ENCODE measurements at regions not wholly inside any gene's neighbourhood (a gene's known extent, or its start where the extent isn't known, plus 50 kb on each side); places are given as distances from the start of the nearest gene placed in this dataset.

GRCh38 chr1:88194542-88194941 is 489.5 kb upstream of the PKN2 start:
- no peak for ATAC-seq (ENCODE audit: poor library complexity)
- Mint-ChIP-seq H3K4me3 (no peak overlapping the region), H3K27ac (no peak overlapping the region), H3K4me1 (ENCODE audit: low read depth) (peaks cover 5% of the 10 kb centered on the region), H3K36me3 (ENCODE audit: low read depth) (no peaks in the 10 kb centered on the region), H3K9me3 (no peaks in the 10 kb centered on the region), H3K27me3 (no peaks in the 10 kb centered on the region)
- TF ChIP-seq, protein P1, sequence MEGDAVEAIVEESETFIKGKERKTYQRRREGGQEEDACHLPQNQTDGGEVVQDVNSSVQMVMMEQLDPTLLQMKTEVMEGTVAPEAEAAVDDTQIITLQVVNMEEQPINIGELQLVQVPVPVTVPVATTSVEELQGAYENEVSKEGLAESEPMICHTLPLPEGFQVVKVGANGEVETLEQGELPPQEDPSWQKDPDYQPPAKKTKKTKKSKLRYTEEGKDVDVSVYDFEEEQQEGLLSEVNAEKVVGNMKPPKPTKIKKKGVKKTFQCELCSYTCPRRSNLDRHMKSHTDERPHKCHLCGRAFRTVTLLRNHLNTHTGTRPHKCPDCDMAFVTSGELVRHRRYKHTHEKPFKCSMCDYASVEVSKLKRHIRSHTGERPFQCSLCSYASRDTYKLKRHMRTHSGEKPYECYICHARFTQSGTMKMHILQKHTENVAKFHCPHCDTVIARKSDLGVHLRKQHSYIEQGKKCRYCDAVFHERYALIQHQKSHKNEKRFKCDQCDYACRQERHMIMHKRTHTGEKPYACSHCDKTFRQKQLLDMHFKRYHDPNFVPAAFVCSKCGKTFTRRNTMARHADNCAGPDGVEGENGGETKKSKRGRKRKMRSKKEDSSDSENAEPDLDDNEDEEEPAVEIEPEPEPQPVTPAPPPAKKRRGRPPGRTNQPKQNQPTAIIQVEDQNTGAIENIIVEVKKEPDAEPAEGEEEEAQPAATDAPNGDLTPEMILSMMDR (IDR thresholded peaks at IDR 0.05): no peak
- Histone ChIP-seq H3K36me3 (ENCODE audit: insufficient read depth, low read length) (no peaks in the 10 kb centered on the region), H3K9me3 (ENCODE audit: control insufficient read depth in 1 of 2, insufficient read depth in 1 of 2, low read length in 2 of 2) (no peaks in the 10 kb centered on the region), H3K4me3 (ENCODE audit: low read length) (no peak overlapping the region), H3K4me1 (ENCODE audit: insufficient read depth, low read length) (no peaks in the 10 kb centered on the region), H3K27me3 (ENCODE audit: control insufficient read depth in 1 of 2, insufficient read depth in 2 of 2, low read length in 2 of 2) (no peaks in the 10 kb centered on the region), H3K27ac (ENCODE audit: low read depth in 1 of 2, low read length in 2 of 2) (no peak overlapping the region)
- DNase-seq: no peak
- POLR2A ChIA-PET: no interaction called here
- intact Hi-C loops (cut with DNase I, micrococcal nuclease): no loop called here
- CTCF ChIA-PET: no interaction called here

DNA sequence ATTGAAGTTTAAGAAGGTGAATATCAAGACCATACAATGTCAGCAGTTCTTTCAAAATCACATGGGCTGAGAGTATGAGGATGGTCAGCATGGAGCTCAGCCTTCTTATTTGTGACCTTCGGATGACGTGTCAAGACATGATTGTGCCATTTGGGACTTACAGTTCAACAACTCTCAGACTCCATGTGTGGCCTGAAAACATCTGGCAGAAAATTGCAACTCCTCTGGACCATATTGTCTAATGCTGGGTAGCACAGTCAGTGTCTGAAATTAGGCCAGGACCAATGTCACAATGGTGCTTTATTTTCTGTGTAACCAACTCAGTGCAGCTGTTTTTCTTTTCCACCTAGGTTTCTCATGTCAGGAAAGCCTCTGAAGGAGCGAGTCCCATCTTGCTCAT is 483.5 kb upstream of the PKN2 start:
- TF ChIP-seq, protein P1 (IDR thresholded peaks at IDR 0.05): no peak
- no peak for DNase-seq
- Mint-ChIP-seq H3K4me3 (no peak overlapping the region), H3K27me3 (peaks cover 12% of the 10 kb centered on the region), H3K9me3 (no peaks in the 10 kb centered on the region), H3K36me3 (ENCODE audit: low read depth) (no peaks in the 10 kb centered on the region), H3K27ac (no peak overlapping the region), H3K4me1 (ENCODE audit: low read depth) (no peaks in the 10 kb centered on the region)
- intact Hi-C loops (cut with DNase I, micrococcal nuclease): no loop called here
- no peak overlapping the region for H3K27ac ChIP-seq (ENCODE audit: low read depth in 1 of 2, low read length in 2 of 2)
- no peak overlapping the region for H3K4me3 ChIP-seq (ENCODE audit: low read length)
- CTCF ChIA-PET: no interaction called here
- H3K27me3 ChIP-seq (ENCODE audit: control insufficient read depth in 1 of 2, insufficient read depth in 2 of 2, low read length in 2 of 2): no peaks in the 10 kb centered on the region
- no peaks in the 10 kb centered on the region for H3K4me1 ChIP-seq (ENCODE audit: insufficient read depth, low read length)
- peaks cover 0 to 3% of the 10 kb centered on the region in 2 experiments for H3K9me3 ChIP-seq (ENCODE audit: control insufficient read depth in 1 of 2, insufficient read depth in 1 of 2, low read length in 2 of 2)
- H3K36me3 ChIP-seq (ENCODE audit: insufficient read depth, low read length): no peaks in the 10 kb centered on the region
- POLR2A ChIA-PET: no interaction called here
- ATAC-seq (ENCODE audit: poor library complexity): no peak

GRCh38 chr1:88204111-88204510 is 480.0 kb upstream of the PKN2 start:
- peaks cover 12% of the 10 kb centered on the region for H3K27me3 Mint-ChIP-seq
- H3K4me3 ChIP-seq (ENCODE audit: low read length): no peak overlapping the region
- ChIA-PET CTCF (no interaction called here), POLR2A (no interaction called here)
- H3K27ac Mint-ChIP-seq: no peak overlapping the region
- no peak overlapping the region for H3K4me3 Mint-ChIP-seq
- no peaks in the 10 kb centered on the region for H3K4me1 Mint-ChIP-seq (ENCODE audit: low read depth)
- ATAC-seq (ENCODE audit: poor library complexity): no peak
- no peaks in the 10 kb centered on the region for H3K9me3 Mint-ChIP-seq
- H3K36me3 ChIP-seq (ENCODE audit: insufficient read depth, low read length): no peaks in the 10 kb centered on the region
- H3K27me3 ChIP-seq (ENCODE audit: control insufficient read depth in 1 of 2, insufficient read depth in 2 of 2, low read length in 2 of 2): no peaks in the 10 kb centered on the region
- no peaks in the 10 kb centered on the region for H3K4me1 ChIP-seq (ENCODE audit: insufficient read depth, low read length)
- H3K9me3 ChIP-seq (ENCODE audit: control insufficient read depth in 1 of 2, insufficient read depth in 1 of 2, low read length in 2 of 2): peaks cover 0 to 3% of the 10 kb centered on the region in 2 experiments
- DNase-seq: no peak
- intact Hi-C loops (cut with DNase I, micrococcal nuclease): no loop called here
- TF ChIP-seq, protein P1 (IDR thresholded peaks at IDR 0.05): no peak
- no peak overlapping the region for H3K27ac ChIP-seq (ENCODE audit: low read depth in 1 of 2, low read length in 2 of 2)
- no peaks in the 10 kb centered on the region for H3K36me3 Mint-ChIP-seq (ENCODE audit: low read depth)

Measured in CD4-positive, alpha-beta T cell (primary cell).